ENCODE measurements at regions not wholly inside any gene's neighbourhood (a gene's known extent, or its start where the extent isn't known, plus 50 kb on each side); places are given as distances from the start of the nearest gene placed in this dataset.
A peak's percentile ranks its signal among the peaks of the same experiment; 100 is the strongest.

- ChIA-PET POLR2A (no interaction called here), CTCF (no interaction called here)
- ATAC-seq (no peak), DNase-seq (ENCODE audit: low read depth in 1 of 2, low spot score in 1 of 2) (no peak), FAIRE-seq (no peak)
- no peak overlapping the region for H3K27ac ChIP-seq
- H3K4me2 ChIP-seq = no peak overlapping the region
- H3K4me3 ChIP-seq = no peak overlapping the region
- no peaks in the 10 kb centered on the region for H3K4me1 ChIP-seq
- no peaks in the 10 kb centered on the region for H3K9me3 ChIP-seq
- no peak for TF ChIP-seq ELK1 (IDR thresholded peaks at IDR 0.05; ENCODE audit: low read depth, low read length)
- no peak for TF ChIP-seq ZSCAN20 (CRISPR knock-in tag; IDR thresholded peaks at IDR 0.05)
- no peak for TF ChIP-seq RNF2 (IDR thresholded peaks at IDR 0.05; ENCODE audit: borderline replicate concordance, low read depth)
- TF ChIP-seq CBX8 (IDR thresholded peaks at IDR 0.05) = no peak
- TF ChIP-seq MYC (IDR thresholded peaks at IDR 0.05; ENCODE audit: borderline replicate concordance, low read length) = no peak
- no peak for TF ChIP-seq FOSL2 (IDR thresholded peaks at IDR 0.05)
- no peak for TF ChIP-seq FOSL2 (CRISPR knock-in tag; IDR thresholded peaks at IDR 0.05)
- no peak for TF ChIP-seq RFX5 (IDR thresholded peaks at IDR 0.05)
- TF ChIP-seq CHD4 (IDR thresholded peaks at IDR 0.05; ENCODE audit: borderline replicate concordance) = no peak
- TF ChIP-seq KDM1A (IDR thresholded peaks at IDR 0.05; ENCODE audit: low read depth) = no peak
- no peak for TF ChIP-seq BCL3 (IDR thresholded peaks at IDR 0.05)
- no peak for TF ChIP-seq EP300 (IDR thresholded peaks at IDR 0.05)
- TF ChIP-seq PHF8 (IDR thresholded peaks at IDR 0.05; ENCODE audit: borderline replicate concordance, low read depth) = no peak
- no peak for TF ChIP-seq MAX (IDR thresholded peaks at IDR 0.05)
- WGBS (ENCODE audit: missing lambda C conversion rate) = 16% methylated on average over 2 of the region's 2 CpGs
Measured at GRCh38 chr3:103059432-103059831, 624.6 kb downstream of the ZPLD1 start.

- no peak for TF ChIP-seq NFE2L2 (conservative IDR thresholded peaks at IDR 0.05; ENCODE audit: low read length)
- TF ChIP-seq TP53 (CRISPR knock-in tag; IDR thresholded peaks at IDR 0.05) = no peak
- no peak for TF ChIP-seq ZC3H11A (IDR thresholded peaks at IDR 0.05)
- Histone ChIP-seq H3K4me2 (no peak overlapping the region), H3K9me3 (no peaks in the 10 kb centered on the region), H3K4me3 (no peak overlapping the region), H3K27ac (no peak overlapping the region), H3K4me1 (no peaks in the 10 kb centered on the region)
- ChIA-PET POLR2A (no interaction called here), CTCF (no interaction called here)
- WGBS (ENCODE audit: missing lambda C conversion rate) = 46% methylated on average over 3 of the region's 3 CpGs
- FAIRE-seq (no peak), DNase-seq (ENCODE audit: low read depth in 1 of 2, low spot score in 1 of 2) (no peak), ATAC-seq (no peak)
Measured at GRCh38 chr3:103060242-103060641, 625.4 kb downstream of the ZPLD1 start.

GRCh38 chr3:103067963-103068362, 633.1 kb downstream of the ZPLD1 start:
- ChIA-PET POLR2A (no interaction called here), CTCF (no interaction called here)
- no peak overlapping the region for H3K4me2 ChIP-seq
- FAIRE-seq (peak; percentile 54), ATAC-seq (no peak), DNase-seq (ENCODE audit: low read depth in 1 of 2, low spot score in 1 of 2) (no peak)
- no peaks in the 10 kb centered on the region for H3K4me1 ChIP-seq
- TF ChIP-seq TP53 (CRISPR knock-in tag; IDR thresholded peaks at IDR 0.05) (no peak), HES2 (IDR thresholded peaks at IDR 0.05) (no peak), TFCP2L1 (CRISPR knock-in tag; IDR thresholded peaks at IDR 0.05) (no peak)
- H3K4me3 ChIP-seq = no peak overlapping the region
- H3K27ac ChIP-seq = no peak overlapping the region
- no peaks in the 10 kb centered on the region for H3K9me3 ChIP-seq
- 44% methylated on average over 2 of the region's 2 CpGs for WGBS (ENCODE audit: missing lambda C conversion rate)

GRCh38 chr3:103075282-103075681, 640.5 kb downstream of the ZPLD1 start:
- DNase-seq (ENCODE audit: low read depth in 1 of 2, low spot score in 1 of 2) (no peak), FAIRE-seq (no peak), ATAC-seq (no peak)
- 56% methylated on average over 2 of the region's 2 CpGs for WGBS (ENCODE audit: missing lambda C conversion rate)
- H3K4me2 ChIP-seq = no peak overlapping the region
- H3K4me1 ChIP-seq = no peaks in the 10 kb centered on the region
- H3K4me3 ChIP-seq = no peak overlapping the region
- H3K9me3 ChIP-seq = no peaks in the 10 kb centered on the region
- H3K27ac ChIP-seq = no peak overlapping the region
- ChIA-PET POLR2A (no interaction called here), CTCF (no interaction called here)
- TF ChIP-seq FOXS1 (CRISPR knock-in tag; IDR thresholded peaks at IDR 0.05) (no peak), CBX8 (IDR thresholded peaks at IDR 0.05) (no peak), E2F6 (IDR thresholded peaks at IDR 0.05; ENCODE audit: borderline replicate concordance, low read depth) (no peak), NR3C1 (IDR thresholded peaks at IDR 0.05) (no peak), RFX5 (IDR thresholded peaks at IDR 0.05) (no peak), HDAC2 (IDR thresholded peaks at IDR 0.05) (no peak), ATOH8 (CRISPR knock-in tag; IDR thresholded peaks at IDR 0.05; ENCODE audit: low read depth) (no peak), JUN (IDR thresholded peaks at IDR 0.05) (no peak), MYC (IDR thresholded peaks at IDR 0.05; ENCODE audit: borderline replicate concordance, low read length) (no peak), PBX3 (IDR thresholded peaks at IDR 0.05) (no peak), ZNF302 (CRISPR knock-in tag; IDR thresholded peaks at IDR 0.05) (no peak), CHD4 (IDR thresholded peaks at IDR 0.05; ENCODE audit: borderline replicate concordance) (no peak), ZSCAN20 (CRISPR knock-in tag; IDR thresholded peaks at IDR 0.05) (no peak), RCOR1 (IDR thresholded peaks at IDR 0.05; ENCODE audit: low read depth, low read length) (no peak), CEBPB (IDR thresholded peaks at IDR 0.05) (no peak)

Data from A549 (cell line).